GM12865 (cell line): ENCODE measurements at regions not wholly inside any gene's neighbourhood (a gene's known extent, or its start where the extent isn't known, plus 50 kb on each side); places are given as distances from the start of the nearest gene placed in this dataset.

Source experiments
- DNase-seq: peaks from one replicate; pipeline ENCODE4 v3.0.0; 2010; ENCODE audit warnings: low read depth
- H3K4me3 ChIP-seq: 2 replicates; pipeline ENCODE4 v1.5.1; 2011; ENCODE audit warnings: mild to moderate bottlenecking, low read depth, low read length, control low read depth
- CTCF ChIP-seq: IDR thresholded peaks from 2 replicates; pipeline ENCODE4 v1.5.1; 2011; ENCODE audit warnings: low read length, control low read depth, low read depth, inconsistent platforms; ENCODE audit not compliant: insufficient read depth; ENCODE audit errors: missing control alignments

GRCh38 chr9:20291201-20291600, 331.1 kb downstream of the MLLT3 start:
- no peak for TF ChIP-seq CTCF
- H3K4me3 ChIP-seq = no peak overlapping the region
- DNase-seq = no peak

- DNase-seq = no peak
- no peak for TF ChIP-seq CTCF
- H3K4me3 ChIP-seq = no peak overlapping the region
Observed at GRCh38 chr9:20290257-20290656, 332.0 kb downstream of the MLLT3 start.

- no peak overlapping the region for H3K4me3 ChIP-seq
- no peak for TF ChIP-seq CTCF
- no peak for DNase-seq
Observed at GRCh38 chr9:20289423-20290010, 332.8 kb downstream of the MLLT3 start.

GRCh38 chr9:20286969-20287368, 335.3 kb downstream of the MLLT3 start:
- no peak for DNase-seq
- H3K4me3 ChIP-seq = no peak overlapping the region
- no peak for TF ChIP-seq CTCF

- TF ChIP-seq CTCF = no peak
- no peak overlapping the region for H3K4me3 ChIP-seq
- DNase-seq = no peak
Observed at GRCh38 chr9:20286154-20286700, 336.1 kb downstream of the MLLT3 start.

- no peak for TF ChIP-seq CTCF
- DNase-seq = no peak
- no peak overlapping the region for H3K4me3 ChIP-seq
Observed at GRCh38 chr9:20284601-20285289, 337.6 kb downstream of the MLLT3 start.
